ENCODE measurements at regions not wholly inside any gene's neighbourhood (a gene's known extent, or its start where the extent isn't known, plus 50 kb on each side); places are given as distances from the start of the nearest gene placed in this dataset.
A peak's percentile ranks its signal among the peaks of the same experiment; 100 is the strongest.

GRCh38 chrX:30414144-30414543 is 105.0 kb upstream of the NR0B1 start:
- DNase-seq: no peak

- DNase-seq: no peak
These were observed 93.2 kb upstream of the NR0B1 start for GRCh38 chrX:30402366-30402765.

GRCh38 chrX:30388325-30388724 is 79.1 kb upstream of the NR0B1 start:
- DNase-seq: no peak

- no peak for DNase-seq
These were observed 64.8 kb upstream of the NR0B1 start for GRCh38 chrX:30373951-30374350.

GRCh38 chrX:30373479-30373878 is 64.3 kb upstream of the NR0B1 start:
- peak in 1 of 58 donors; percentile 0 for DNase-seq

- DNase-seq: no peak
These were observed 55.0 kb upstream of the NR0B1 start for GRCh38 chrX:30364229-30364628.

Measured in anterior cingulate cortex (tissue), 58 donors.